ENCODE measurements at regions not wholly inside any gene's neighbourhood (a gene's known extent, or its start where the extent isn't known, plus 50 kb on each side); places are given as distances from the start of the nearest gene placed in this dataset.

- POLR2A ChIA-PET = no interaction called here
- peaks cover 5 to 8% of the 10 kb centered on the region in 2 donors for H3K27me3 Mint-ChIP-seq
- H3K36me3 Mint-ChIP-seq = no peaks in the 10 kb centered on the region
- H3K9me3 Mint-ChIP-seq = peaks cover 0 to 2% (median 0%) of the 10 kb centered on the region in 3 donors
- ATAC-seq (replicated peaks in 1 of 4) (no peak), DNase-seq (no peak)
- Histone ChIP-seq H3K4me3 (ENCODE audit: control insufficient read depth in 1 of 2, extremely low read depth in 1 of 2, low read length in 1 of 2) (no peak overlapping the region), H3K27me3 (replicated peaks in 1 of 2; ENCODE audit: control insufficient read depth in 2 of 2, extremely low read depth in 1 of 2, insufficient read depth in 2 of 2, low read length in 1 of 2) (peaks cover 0 to 9% of the 10 kb centered on the region in 2 experiments), H3K9me3 (no peaks in the 10 kb centered on the region), H3K4me1 (ENCODE audit: control insufficient read depth in 1 of 2, extremely low read depth in 1 of 2, insufficient read depth in 2 of 2, low read length in 2 of 2) (no peaks in the 10 kb centered on the region), H3K36me3 (ENCODE audit: control insufficient read depth in 2 of 2, extremely low read depth in 1 of 2, insufficient read depth in 1 of 2, low read length in 1 of 2) (no peaks in the 10 kb centered on the region), H3K27ac (ENCODE audit: low read length) (no peak overlapping the region)
- CTCF ChIA-PET = no interaction called here
- H3K4me1 Mint-ChIP-seq = no peaks in the 10 kb centered on the region
- H3K27ac Mint-ChIP-seq = no peak overlapping the region
- no peak overlapping the region for H3K4me3 Mint-ChIP-seq
- 73% methylated on average over 6 of the region's 8 CpGs for WGBS (ENCODE audit: insufficient coverage)
Observed at GRCh38 chr7:98719396-98719795, 102.3 kb downstream of the NPTX2 start.

- no peak for ATAC-seq (replicated peaks in 1 of 4)
- no peaks in the 10 kb centered on the region for H3K36me3 ChIP-seq (ENCODE audit: control insufficient read depth in 2 of 2, extremely low read depth in 1 of 2, insufficient read depth in 1 of 2, low read length in 1 of 2)
- Mint-ChIP-seq H3K27ac (no peak overlapping the region), H3K4me3 (no peak overlapping the region), H3K36me3 (no peaks in the 10 kb centered on the region), H3K27me3 (peaks cover 8 to 9% of the 10 kb centered on the region in 2 donors), H3K4me1 (no peaks in the 10 kb centered on the region), H3K9me3 (peaks cover 0 to 2% (median 0%) of the 10 kb centered on the region in 3 donors)
- H3K4me1 ChIP-seq (ENCODE audit: control insufficient read depth in 1 of 2, extremely low read depth in 1 of 2, insufficient read depth in 2 of 2, low read length in 2 of 2) = no peaks in the 10 kb centered on the region
- H3K27me3 ChIP-seq (replicated peaks in 1 of 2; ENCODE audit: control insufficient read depth in 2 of 2, extremely low read depth in 1 of 2, insufficient read depth in 2 of 2, low read length in 1 of 2) = peaks cover 0 to 11% of the 10 kb centered on the region in 2 experiments
- CTCF ChIA-PET = no interaction called here
- DNase-seq = no peak
- no peak overlapping the region for H3K4me3 ChIP-seq (ENCODE audit: control insufficient read depth in 1 of 2, extremely low read depth in 1 of 2, low read length in 1 of 2)
- H3K27ac ChIP-seq (ENCODE audit: low read length) = no peak overlapping the region
- no CpG with 5 or more reads among the region's 4 CpGs for WGBS (ENCODE audit: insufficient coverage)
- H3K9me3 ChIP-seq = no peaks in the 10 kb centered on the region
- POLR2A ChIA-PET = no interaction called here
Observed at GRCh38 chr7:98722402-98722801, 105.3 kb downstream of the NPTX2 start.

GRCh38 chr7:98724591-98724990 is 107.5 kb downstream of the NPTX2 start:
- H3K36me3 Mint-ChIP-seq = no peaks in the 10 kb centered on the region
- no peaks in the 10 kb centered on the region for H3K4me1 Mint-ChIP-seq
- H3K27ac Mint-ChIP-seq = no peak overlapping the region
- H3K9me3 Mint-ChIP-seq = peaks cover 0 to 2% (median 0%) of the 10 kb centered on the region in 3 donors
- H3K4me3 Mint-ChIP-seq = no peak overlapping the region
- CTCF ChIA-PET = no interaction called here
- Histone ChIP-seq H3K4me3 (ENCODE audit: control insufficient read depth in 1 of 2, extremely low read depth in 1 of 2, low read length in 1 of 2) (no peak overlapping the region), H3K27ac (ENCODE audit: low read length) (no peak overlapping the region), H3K27me3 (replicated peaks in 1 of 2; ENCODE audit: control insufficient read depth in 2 of 2, extremely low read depth in 1 of 2, insufficient read depth in 2 of 2, low read length in 1 of 2) (peaks cover 0 to 11% of the 10 kb centered on the region in 2 experiments), H3K4me1 (ENCODE audit: control insufficient read depth in 1 of 2, extremely low read depth in 1 of 2, insufficient read depth in 2 of 2, low read length in 2 of 2) (no peaks in the 10 kb centered on the region), H3K9me3 (no peaks in the 10 kb centered on the region), H3K36me3 (ENCODE audit: control insufficient read depth in 2 of 2, extremely low read depth in 1 of 2, insufficient read depth in 1 of 2, low read length in 1 of 2) (no peaks in the 10 kb centered on the region)
- DNase-seq (no peak), ATAC-seq (replicated peaks in 1 of 4) (no peak)
- peaks cover 11 to 14% of the 10 kb centered on the region in 2 donors for H3K27me3 Mint-ChIP-seq
- 63% methylated on average over 4 of the region's 6 CpGs for WGBS (ENCODE audit: insufficient coverage)
- POLR2A ChIA-PET = no interaction called here

GRCh38 chr7:98727146-98727709 is 110.1 kb downstream of the NPTX2 start:
- ChIA-PET POLR2A (no interaction called here), CTCF (interaction anchor here in 1 of 2 donors (0.6 kb wide), 1 partner anchor 48 kb away, joined by 9 read pairs; no protein-coding TSS in a partner anchor)
- Mint-ChIP-seq H3K27ac (no peak overlapping the region), H3K36me3 (no peaks in the 10 kb centered on the region), H3K4me3 (no peak overlapping the region), H3K9me3 (no peaks in the 10 kb centered on the region), H3K27me3 (peaks cover 13 to 23% of the 10 kb centered on the region in 2 donors), H3K4me1 (no peaks in the 10 kb centered on the region)
- Histone ChIP-seq H3K4me1 (ENCODE audit: control insufficient read depth in 1 of 2, extremely low read depth in 1 of 2, insufficient read depth in 2 of 2, low read length in 2 of 2) (no peaks in the 10 kb centered on the region), H3K9me3 (no peaks in the 10 kb centered on the region), H3K27ac (ENCODE audit: low read length) (no peak overlapping the region), H3K36me3 (ENCODE audit: control insufficient read depth in 2 of 2, extremely low read depth in 1 of 2, insufficient read depth in 1 of 2, low read length in 1 of 2) (no peaks in the 10 kb centered on the region), H3K27me3 (replicated peaks in 1 of 2; ENCODE audit: control insufficient read depth in 2 of 2, extremely low read depth in 1 of 2, insufficient read depth in 2 of 2, low read length in 1 of 2) (peaks cover 0 to 14% of the 10 kb centered on the region in 2 experiments), H3K4me3 (ENCODE audit: control insufficient read depth in 1 of 2, extremely low read depth in 1 of 2, low read length in 1 of 2) (no peak overlapping the region)
- ATAC-seq (replicated peaks in 1 of 4) = no peak
- 52% methylated on average over 3 of the region's 7 CpGs for WGBS (ENCODE audit: insufficient coverage)
- DNase-seq = no peak

- no peak overlapping the region for H3K4me3 Mint-ChIP-seq
- H3K36me3 Mint-ChIP-seq = no peaks in the 10 kb centered on the region
- ATAC-seq (replicated peaks in 1 of 4) = no peak
- H3K4me1 ChIP-seq (ENCODE audit: control insufficient read depth in 1 of 2, extremely low read depth in 1 of 2, insufficient read depth in 2 of 2, low read length in 2 of 2) = no peaks in the 10 kb centered on the region
- POLR2A ChIA-PET = no interaction called here
- H3K27ac Mint-ChIP-seq = no peak overlapping the region
- H3K9me3 ChIP-seq = no peaks in the 10 kb centered on the region
- peaks cover 13 to 18% of the 10 kb centered on the region in 2 donors for H3K27me3 Mint-ChIP-seq
- H3K9me3 Mint-ChIP-seq = peaks cover 4 to 7% (median 5%) of the 10 kb centered on the region in 3 donors
- H3K27ac ChIP-seq (ENCODE audit: low read length) = no peak overlapping the region
- peaks cover 0 to 14% of the 10 kb centered on the region in 2 experiments for H3K27me3 ChIP-seq (replicated peaks in 1 of 2; ENCODE audit: control insufficient read depth in 2 of 2, extremely low read depth in 1 of 2, insufficient read depth in 2 of 2, low read length in 1 of 2)
- H3K4me1 Mint-ChIP-seq = no peaks in the 10 kb centered on the region
- no peak overlapping the region for H3K4me3 ChIP-seq (ENCODE audit: control insufficient read depth in 1 of 2, extremely low read depth in 1 of 2, low read length in 1 of 2)
- H3K36me3 ChIP-seq (ENCODE audit: control insufficient read depth in 2 of 2, extremely low read depth in 1 of 2, insufficient read depth in 1 of 2, low read length in 1 of 2) = no peaks in the 10 kb centered on the region
- WGBS (ENCODE audit: insufficient coverage) = 60% methylated on average over 2 of the region's 3 CpGs
- CTCF ChIA-PET = no interaction called here
- no peak for DNase-seq
Observed at GRCh38 chr7:98728555-98728954, 111.5 kb downstream of the NPTX2 start.

GRCh38 chr7:98729121-98729520 is 112.0 kb downstream of the NPTX2 start:
- Histone ChIP-seq H3K9me3 (no peaks in the 10 kb centered on the region), H3K27ac (ENCODE audit: low read length) (no peak overlapping the region), H3K4me3 (ENCODE audit: control insufficient read depth in 1 of 2, extremely low read depth in 1 of 2, low read length in 1 of 2) (no peak overlapping the region), H3K4me1 (ENCODE audit: control insufficient read depth in 1 of 2, extremely low read depth in 1 of 2, insufficient read depth in 2 of 2, low read length in 2 of 2) (no peaks in the 10 kb centered on the region), H3K27me3 (replicated peaks in 1 of 2; ENCODE audit: control insufficient read depth in 2 of 2, extremely low read depth in 1 of 2, insufficient read depth in 2 of 2, low read length in 1 of 2) (peaks cover 0 to 14% of the 10 kb centered on the region in 2 experiments), H3K36me3 (ENCODE audit: control insufficient read depth in 2 of 2, extremely low read depth in 1 of 2, insufficient read depth in 1 of 2, low read length in 1 of 2) (no peaks in the 10 kb centered on the region)
- ChIA-PET CTCF (no interaction called here), POLR2A (no interaction called here)
- Mint-ChIP-seq H3K4me3 (no peak overlapping the region), H3K27ac (no peak overlapping the region), H3K36me3 (no peaks in the 10 kb centered on the region), H3K27me3 (peaks cover 13 to 18% of the 10 kb centered on the region in 2 donors), H3K9me3 (peaks cover 4 to 7% (median 5%) of the 10 kb centered on the region in 3 donors), H3K4me1 (no peaks in the 10 kb centered on the region)
- 50% methylated on average over 2 of the region's 7 CpGs for WGBS (ENCODE audit: insufficient coverage)
- DNase-seq = no peak
- ATAC-seq (replicated peaks in 1 of 4) = no peak

- no peaks in the 10 kb centered on the region for H3K36me3 Mint-ChIP-seq
- no peak overlapping the region for H3K27ac Mint-ChIP-seq
- peaks cover 4 to 7% (median 5%) of the 10 kb centered on the region in 3 donors for H3K9me3 Mint-ChIP-seq
- H3K4me3 ChIP-seq (ENCODE audit: control insufficient read depth in 1 of 2, extremely low read depth in 1 of 2, low read length in 1 of 2) = no peak overlapping the region
- no peak overlapping the region for H3K4me3 Mint-ChIP-seq
- no peak for DNase-seq
- peaks cover 13 to 18% of the 10 kb centered on the region in 2 donors for H3K27me3 Mint-ChIP-seq
- no peaks in the 10 kb centered on the region for H3K36me3 ChIP-seq (ENCODE audit: control insufficient read depth in 2 of 2, extremely low read depth in 1 of 2, insufficient read depth in 1 of 2, low read length in 1 of 2)
- CTCF ChIA-PET = no interaction called here
- H3K9me3 ChIP-seq = no peaks in the 10 kb centered on the region
- POLR2A ChIA-PET = no interaction called here
- H3K4me1 ChIP-seq (ENCODE audit: control insufficient read depth in 1 of 2, extremely low read depth in 1 of 2, insufficient read depth in 2 of 2, low read length in 2 of 2) = no peaks in the 10 kb centered on the region
- WGBS (ENCODE audit: insufficient coverage) = 66% methylated on average over 3 of the region's 4 CpGs
- no peak overlapping the region for H3K27ac ChIP-seq (ENCODE audit: low read length)
- no peak for ATAC-seq (replicated peaks in 1 of 4)
- H3K4me1 Mint-ChIP-seq = no peaks in the 10 kb centered on the region
- H3K27me3 ChIP-seq (replicated peaks in 1 of 2; ENCODE audit: control insufficient read depth in 2 of 2, extremely low read depth in 1 of 2, insufficient read depth in 2 of 2, low read length in 1 of 2) = peaks cover 0 to 14% of the 10 kb centered on the region in 2 experiments
Observed at GRCh38 chr7:98730326-98730725, 113.2 kb downstream of the NPTX2 start.
